ENCODE measurements at regions not wholly inside any gene's neighbourhood (a gene's known extent, or its start where the extent isn't known, plus 50 kb on each side); places are given as distances from the start of the nearest gene placed in this dataset.
A peak's percentile ranks its signal among the peaks of the same experiment; 100 is the strongest.

DNA sequence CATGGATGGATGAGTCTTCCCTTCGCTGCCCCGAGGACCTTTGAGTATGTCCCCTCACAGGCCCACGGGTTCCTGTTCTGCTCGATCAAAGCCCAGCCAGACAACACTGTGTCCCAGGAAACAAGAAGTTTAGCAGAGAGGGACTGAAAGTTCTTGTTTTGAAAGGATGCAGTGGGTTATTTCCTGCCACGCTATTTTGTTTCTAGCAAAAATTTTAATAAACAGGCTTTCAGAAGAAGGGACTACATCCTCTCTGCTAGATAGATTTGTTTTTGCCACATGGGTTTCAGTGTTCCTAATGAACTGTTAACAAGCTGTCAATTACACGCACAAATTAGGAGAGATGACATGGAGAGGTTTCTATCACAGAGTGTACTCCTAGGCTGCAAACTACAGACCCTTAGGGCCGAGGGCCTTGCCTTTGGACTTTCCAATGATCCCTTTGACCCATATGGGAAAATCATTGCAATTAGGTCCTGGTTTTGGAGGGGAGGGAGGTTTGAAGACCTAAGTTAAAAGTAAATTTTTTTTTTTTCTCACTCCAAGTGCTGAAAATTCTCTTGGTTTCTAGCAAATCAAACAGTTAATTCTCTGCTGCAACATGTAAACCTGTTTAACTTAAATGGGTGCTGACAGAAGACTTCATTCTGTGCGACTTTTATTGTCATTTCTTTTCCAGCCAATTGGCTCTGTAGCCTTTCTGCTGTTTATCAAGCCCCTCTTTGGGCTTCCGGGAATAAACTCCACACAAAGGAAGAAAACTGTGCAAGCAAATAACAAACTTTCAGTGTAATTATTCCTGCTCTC lies 81.4 kb downstream of the RCN1 start (continued):
- TF ChIP-seq, protein P1, sequence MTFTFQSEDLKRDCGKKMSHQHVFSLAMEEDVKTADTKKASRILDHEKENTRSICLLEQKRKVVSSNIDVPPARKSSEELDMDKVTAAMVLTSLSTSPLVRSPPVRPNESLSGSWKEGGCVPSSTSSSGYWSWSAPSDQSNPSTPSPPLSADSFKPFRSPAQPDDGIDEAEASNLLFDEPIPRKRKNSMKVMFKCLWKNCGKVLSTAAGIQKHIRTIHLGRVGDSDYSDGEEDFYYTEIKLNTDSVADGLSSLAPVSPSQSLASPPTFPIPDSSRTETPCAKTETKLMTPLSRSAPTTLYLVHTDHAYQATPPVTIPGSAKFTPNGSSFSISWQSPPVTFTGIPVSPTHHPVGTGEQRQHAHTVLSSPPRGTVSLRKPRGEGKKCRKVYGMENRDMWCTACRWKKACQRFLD (tag by site-specific recombination; IDR thresholded peaks at IDR 0.05), result no peak
- no peak for TF ChIP-seq GLI2 (tag by site-specific recombination; IDR thresholded peaks at IDR 0.05; ENCODE audit: borderline replicate concordance, low read depth)
- TF ChIP-seq MEIS1 (CRISPR knock-in tag; IDR thresholded peaks at IDR 0.05; ENCODE audit: borderline replicate concordance), result no peak
- no peak for TF ChIP-seq YY1 (tag by site-specific recombination; IDR thresholded peaks at IDR 0.05)
- TF ChIP-seq ZNF138 (tag by site-specific recombination; IDR thresholded peaks at IDR 0.05; ENCODE audit: borderline replicate concordance), result no peak
- TF ChIP-seq ZNF548 (tag by site-specific recombination; IDR thresholded peaks at IDR 0.05), result no peak
- no peak for TF ChIP-seq MZF1 (tag by site-specific recombination; IDR thresholded peaks at IDR 0.05; ENCODE audit: borderline replicate concordance)
- TF ChIP-seq ZFP41 (tag by site-specific recombination; IDR thresholded peaks at IDR 0.05; ENCODE audit: borderline replicate concordance), result no peak
- TF ChIP-seq ZBTB21 (tag by site-specific recombination; IDR thresholded peaks at IDR 0.05), result no peak
- TF ChIP-seq ZNF132 (tag by site-specific recombination; IDR thresholded peaks at IDR 0.05; ENCODE audit: borderline replicate concordance), result no peak
- TF ChIP-seq, protein P2, sequence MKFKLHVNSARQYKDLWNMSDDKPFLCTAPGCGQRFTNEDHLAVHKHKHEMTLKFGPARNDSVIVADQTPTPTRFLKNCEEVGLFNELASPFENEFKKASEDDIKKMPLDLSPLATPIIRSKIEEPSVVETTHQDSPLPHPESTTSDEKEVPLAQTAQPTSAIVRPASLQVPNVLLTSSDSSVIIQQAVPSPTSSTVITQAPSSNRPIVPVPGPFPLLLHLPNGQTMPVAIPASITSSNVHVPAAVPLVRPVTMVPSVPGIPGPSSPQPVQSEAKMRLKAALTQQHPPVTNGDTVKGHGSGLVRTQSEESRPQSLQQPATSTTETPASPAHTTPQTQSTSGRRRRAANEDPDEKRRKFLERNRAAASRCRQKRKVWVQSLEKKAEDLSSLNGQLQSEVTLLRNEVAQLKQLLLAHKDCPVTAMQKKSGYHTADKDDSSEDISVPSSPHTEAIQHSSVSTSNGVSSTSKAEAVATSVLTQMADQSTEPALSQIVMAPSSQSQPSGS (tag by site-specific recombination; IDR thresholded peaks at IDR 0.05; ENCODE audit: low read depth), result no peak
- TF ChIP-seq ZNF394 (tag by site-specific recombination; IDR thresholded peaks at IDR 0.05; ENCODE audit: borderline replicate concordance), result no peak

DNA sequence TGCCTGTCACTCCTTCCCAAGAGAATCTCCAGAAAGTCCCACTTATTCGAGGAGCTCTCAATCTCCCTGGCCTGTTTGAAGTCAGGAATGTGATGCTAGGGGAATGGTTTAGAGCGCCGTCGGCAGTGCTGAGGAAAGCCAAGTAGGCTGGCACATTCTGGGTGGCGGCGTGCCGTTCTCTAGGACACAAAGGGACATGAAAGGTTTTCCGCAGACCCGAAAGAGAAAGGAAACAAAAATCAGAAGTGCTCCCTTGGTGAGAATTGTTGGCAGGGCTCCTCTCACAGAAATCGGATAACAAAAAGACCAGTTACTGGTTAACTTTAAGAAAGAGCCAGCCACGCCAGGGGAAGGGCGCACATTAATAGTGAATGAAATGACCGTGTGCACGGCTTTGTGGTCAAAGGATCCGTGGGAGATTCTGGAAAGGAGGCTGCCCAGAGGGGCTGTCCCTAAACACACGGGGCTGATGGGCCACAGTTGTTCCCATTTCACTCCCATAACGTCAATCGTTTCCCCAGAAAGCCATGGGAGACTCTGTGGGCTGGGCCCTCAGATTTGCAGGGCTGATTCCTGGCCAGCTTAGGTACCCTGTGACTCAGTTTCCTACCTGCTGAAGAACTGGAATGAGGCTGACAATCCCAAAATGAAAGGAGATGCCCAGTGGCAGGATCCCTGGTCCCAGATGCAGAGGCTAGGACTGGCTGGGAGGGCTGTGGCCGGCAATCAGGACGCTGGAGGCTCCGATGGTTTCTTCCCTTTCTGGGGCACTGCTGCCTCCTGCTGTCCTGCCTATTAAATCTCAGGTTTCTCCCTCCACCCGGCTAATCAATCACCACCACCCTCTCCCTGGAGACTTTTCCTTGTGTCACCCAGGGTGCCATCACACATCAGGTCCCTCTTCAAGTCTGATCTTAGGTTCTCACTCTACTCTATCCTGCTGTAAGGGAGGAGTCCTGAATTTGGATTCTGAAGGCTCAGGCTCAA lies 82.3 kb downstream of the RCN1 start:
- ChIA-PET CTCF (interaction anchor here (0.5 to 7.4 kb wide), 16 partner anchors 10 to 1066 kb away, joined by 3 to 120 read pairs (median 3); no protein-coding TSS in a partner anchor), POLR2A (no interaction called here)
- TF ChIP-seq ZNF654 (tag by site-specific recombination; IDR thresholded peaks at IDR 0.05; ENCODE audit: low read depth) (peak; percentile 88), ZNF660 (tag by site-specific recombination; IDR thresholded peaks at IDR 0.05) (peak; percentile 29; the same call in 1 of the 2 replicates), GFI1B (tag by site-specific recombination; IDR thresholded peaks at IDR 0.05) (peak; percentile 19; the same call in 1 of the 2 replicates), ZNF239 (tag by site-specific recombination; IDR thresholded peaks at IDR 0.05) (no peak), ZFP69B (tag by site-specific recombination; IDR thresholded peaks at IDR 0.05) (no peak), ZNF768 (tag by site-specific recombination; IDR thresholded peaks at IDR 0.05) (no peak)
- TF ChIP-seq, protein P3, sequence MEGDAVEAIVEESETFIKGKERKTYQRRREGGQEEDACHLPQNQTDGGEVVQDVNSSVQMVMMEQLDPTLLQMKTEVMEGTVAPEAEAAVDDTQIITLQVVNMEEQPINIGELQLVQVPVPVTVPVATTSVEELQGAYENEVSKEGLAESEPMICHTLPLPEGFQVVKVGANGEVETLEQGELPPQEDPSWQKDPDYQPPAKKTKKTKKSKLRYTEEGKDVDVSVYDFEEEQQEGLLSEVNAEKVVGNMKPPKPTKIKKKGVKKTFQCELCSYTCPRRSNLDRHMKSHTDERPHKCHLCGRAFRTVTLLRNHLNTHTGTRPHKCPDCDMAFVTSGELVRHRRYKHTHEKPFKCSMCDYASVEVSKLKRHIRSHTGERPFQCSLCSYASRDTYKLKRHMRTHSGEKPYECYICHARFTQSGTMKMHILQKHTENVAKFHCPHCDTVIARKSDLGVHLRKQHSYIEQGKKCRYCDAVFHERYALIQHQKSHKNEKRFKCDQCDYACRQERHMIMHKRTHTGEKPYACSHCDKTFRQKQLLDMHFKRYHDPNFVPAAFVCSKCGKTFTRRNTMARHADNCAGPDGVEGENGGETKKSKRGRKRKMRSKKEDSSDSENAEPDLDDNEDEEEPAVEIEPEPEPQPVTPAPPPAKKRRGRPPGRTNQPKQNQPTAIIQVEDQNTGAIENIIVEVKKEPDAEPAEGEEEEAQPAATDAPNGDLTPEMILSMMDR (tag by site-specific recombination; IDR thresholded peaks at IDR 0.05), result peak; percentile 34; the same call in 1 of the 2 replicates
- Histone ChIP-seq H3K27ac (ENCODE audit: extremely low read depth, low read depth, low read length) (no peak overlapping the region), H3K9me3 (ENCODE audit: control insufficient read depth, insufficient read depth, low read depth, low read length) (no peaks in the 10 kb centered on the region), H3K4me3 (ENCODE audit: low read depth, low read length) (no peak overlapping the region), H3K36me3 (ENCODE audit: control insufficient read depth in 2 of 2, insufficient read depth in 1 of 2, low read length in 2 of 2) (no peaks in the 10 kb centered on the region), H3K4me1 (ENCODE audit: control insufficient read depth, insufficient read depth, low read length) (no peaks in the 10 kb centered on the region)

Data from HEK293 (cell line).